SK-N-SH (cell line): ENCODE measurements at regions not wholly inside any gene's neighbourhood (a gene's known extent, or its start where the extent isn't known, plus 50 kb on each side); places are given as distances from the start of the nearest gene placed in this dataset.

Experiments used
- CTCF ChIA-PET: fragments of 300-600, 350-600 bp; formaldehyde crosslinking; extraction: SDS; loops from one replicate; lab custom pipeline; 2021; lab: Yijun Ruan, JAX
- POLR2A ChIA-PET: fragments of 350-600 bp; sonication (Branson Sonifier 250); formaldehyde crosslinking; extraction: SDS; loops from one replicate; lab custom pipeline; 2020; ENCODE audit warnings: antibody characterized with exemption, inconsistent platforms; lab: Yijun Ruan, JAX
- DNase-seq: peaks from one replicate; pipeline ENCODE4 v3.0.0; 2012
- H2AFZ ChIP-seq: fragments of 200-600 bp; sonication (generic); 2 replicates; pipeline ENCODE4 v1.8.1; 2016; ENCODE audit warnings: antibody characterized with exemption, mild to moderate bottlenecking, low read depth
- H3F3A ChIP-seq: fragments of 200-600 bp; sonication (generic); replicated peaks from 2 replicates; pipeline ENCODE3; 2016; ENCODE audit warnings: antibody characterized with exemption, mild to moderate bottlenecking; ENCODE audit not compliant: insufficient read depth
- H3K27ac ChIP-seq, 2 experiments: fragments of 200-500 bp in 1 of 2; fragments of 200-600 bp in 1 of 2; sonication (Bioruptor generic) in 1 of 2; sonication (generic), shearing (Covaris generic) in 1 of 2; 2 replicates each; pipeline versions ENCODE4 v1.5.1 to v1.6.1; 2014 to 2016; ENCODE audit warnings: low read depth in 2 of 2, inconsistent platforms in 1 of 2, low read length in 1 of 2, mild to moderate bottlenecking in 1 of 2, mixed read lengths in 1 of 2
- H3K27me3 ChIP-seq: fragments of 200-600 bp; sonication (generic), shearing (Covaris generic); 2 replicates; pipeline ENCODE4 v1.6.1; 2016; ENCODE audit warnings: mixed run types; ENCODE audit not compliant: insufficient read depth
- H3K36me3 ChIP-seq, 2 experiments: fragments of 200-500 bp in 1 of 2; fragments of 200-600 bp in 1 of 2; sonication (Bioruptor generic) in 1 of 2; sonication (generic) in 1 of 2; replicated peaks in 1 of 2; 2 replicates each; pipeline versions ENCODE3 to v1.5.1; 2014 to 2016; ENCODE audit warnings: low read length in 1 of 2, mild to moderate bottlenecking in 1 of 2; ENCODE audit not compliant: insufficient read depth in 2 of 2, control insufficient read depth in 1 of 2
- H3K4me1 ChIP-seq, 2 experiments: fragments of 200-500 bp in 1 of 2; fragments of 200-600 bp in 1 of 2; sonication (Bioruptor generic) in 1 of 2; sonication (generic), shearing (Covaris generic) in 1 of 2; 2 replicates each; pipeline versions ENCODE4 v1.5.1 to v1.6.1; 2014 to 2016; ENCODE audit warnings: low read depth in 1 of 2, low read length in 1 of 2, mixed run types in 1 of 2; ENCODE audit not compliant: insufficient read depth in 2 of 2, control insufficient read depth in 1 of 2
- H3K4me2 ChIP-seq: fragments of 200-600 bp; sonication (generic), shearing (Covaris generic); 2 replicates; pipeline ENCODE4 v1.6.1; 2017; ENCODE audit warnings: mixed run types
- H3K4me3 ChIP-seq, 2 experiments: fragments of 200-500 bp in 1 of 2; fragments of 200-600 bp in 1 of 2; sonication (Bioruptor generic) in 1 of 2; sonication (generic), shearing (Covaris generic) in 1 of 2; 2 replicates each; pipeline versions ENCODE4 v1.5.1 to v1.8.1; 2014 to 2016; ENCODE audit warnings: low read depth in 2 of 2, inconsistent platforms in 1 of 2, low read length in 1 of 2, mild to moderate bottlenecking in 1 of 2, mixed read lengths in 1 of 2, moderate library complexity in 1 of 2
- H3K79me2 ChIP-seq: fragments of 200-600 bp; sonication (generic); 2 replicates; pipeline ENCODE4 v1.8.1; 2017; ENCODE audit warnings: mild to moderate bottlenecking; ENCODE audit not compliant: insufficient read depth
- H3K9ac ChIP-seq: fragments of 200-600 bp; sonication (generic); 2 replicates; pipeline ENCODE4 v1.6.1; 2017; ENCODE audit warnings: mixed run types
- H3K9me2 ChIP-seq: fragments of 200-600 bp; sonication (generic); 2 replicates; pipeline ENCODE4 v1.6.1; 2017; ENCODE audit warnings: mixed run types
- H3K9me3 ChIP-seq: fragments of 200-600 bp; sonication (generic); 2 replicates; pipeline ENCODE4 v1.6.1; 2017; ENCODE audit warnings: mixed run types, mild to moderate bottlenecking, moderate library complexity
- H4K20me1 ChIP-seq: fragments of 200-600 bp; sonication (generic); 2 replicates; pipeline ENCODE4 v1.6.1; 2017; ENCODE audit warnings: mild to moderate bottlenecking, mixed run types; ENCODE audit not compliant: insufficient read depth
- CHD2 ChIP-seq: fragments of 150-350 bp; IDR thresholded peaks from 2 replicates; pipeline ENCODE4 v1.6.1; 2018; ENCODE audit warnings: low read length; ENCODE audit not compliant: partially characterized antibody
- ELF1 ChIP-seq: IDR thresholded peaks from 2 replicates; pipeline ENCODE4 v1.4.0; 2012
- FOSL2 ChIP-seq: IDR thresholded peaks from 2 replicates; pipeline ENCODE4 v1.4.0; 2012; ENCODE audit warnings: low read depth, mild to moderate bottlenecking, moderate library complexity, borderline replicate concordance
- FOXJ3 ChIP-seq: sonication (generic); formaldehyde crosslinking; IDR thresholded peaks from 2 replicates; pipeline ENCODE4 v1.5.1; 2020; ENCODE audit warnings: mild to moderate bottlenecking, missing genetic modification reagents
- FOXM1 ChIP-seq: IDR thresholded peaks from 2 replicates; pipeline ENCODE4 v1.4.0; 2012; ENCODE audit warnings: low read depth, mild to moderate bottlenecking
- GABPA ChIP-seq: IDR thresholded peaks from 2 replicates; pipeline ENCODE4 v1.4.0; 2012; ENCODE audit warnings: low read depth, mild to moderate bottlenecking
- IRF3 ChIP-seq: fragments of 150-350 bp; IDR thresholded peaks from 2 replicates; pipeline ENCODE4 v1.6.1; 2016; ENCODE audit warnings: mild to moderate bottlenecking, low read depth, low read length
- MAX ChIP-seq: IDR thresholded peaks from 2 replicates; pipeline ENCODE4 v1.4.0; 2012; ENCODE audit warnings: low read depth
- MEF2A ChIP-seq: IDR thresholded peaks from 2 replicates; pipeline ENCODE4 v1.4.0; 2012; ENCODE audit warnings: low read depth, borderline replicate concordance
- NFIC ChIP-seq: IDR thresholded peaks from 2 replicates; pipeline ENCODE4 v1.4.0; 2012; ENCODE audit warnings: borderline replicate concordance
- NRF1 ChIP-seq: IDR thresholded peaks from 2 replicates; pipeline ENCODE4 v1.6.1; 2012; ENCODE audit warnings: low read depth, mild to moderate bottlenecking, low read length
- POLR2AphosphoS5 ChIP-seq: IDR thresholded peaks from 2 replicates; pipeline ENCODE4 v1.6.1; 2012; ENCODE audit warnings: low read depth, low read length
- REST ChIP-seq: IDR thresholded peaks from 2 replicates; pipeline ENCODE4 v1.6.1; 2012; ENCODE audit warnings: mild to moderate bottlenecking, low read depth, low read length, moderate library complexity
- RFX5 ChIP-seq: IDR thresholded peaks from 2 replicates; pipeline ENCODE4 v1.6.1; 2012; ENCODE audit warnings: mild to moderate bottlenecking, improper control_type of control experiment, low read length
- SIN3A ChIP-seq: IDR thresholded peaks from 2 replicates; pipeline ENCODE4 v1.6.1; 2012; ENCODE audit warnings: low read depth, mild to moderate bottlenecking, low read length, moderate library complexity, borderline replicate concordance
- TAF1 ChIP-seq: IDR thresholded peaks from 2 replicates; pipeline ENCODE4 v1.6.1; 2012; ENCODE audit warnings: low read depth, mild to moderate bottlenecking, low read length, moderate library complexity, borderline replicate concordance
- TEAD4 ChIP-seq: IDR thresholded peaks from 2 replicates; pipeline ENCODE4 v1.4.0; 2012; ENCODE audit warnings: mild to moderate bottlenecking, borderline replicate concordance; ENCODE audit not compliant: insufficient read depth
- USF1 ChIP-seq: IDR thresholded peaks from 2 replicates; pipeline ENCODE4 v1.4.0; 2012; ENCODE audit warnings: low read depth, borderline replicate concordance
- YY1 ChIP-seq: IDR thresholded peaks from 2 replicates; pipeline ENCODE4 v1.4.0; 2012; ENCODE audit warnings: low read depth, mild to moderate bottlenecking
- ZBTB33 ChIP-seq: IDR thresholded peaks from 2 replicates; pipeline ENCODE4 v1.4.0; 2012; ENCODE audit warnings: low read depth, borderline replicate concordance
- WGBS: methylation state at CpG from one replicate; pipeline ENCODE4 v1.1.6; 2017; ENCODE audit warnings: low lambda C conversion rate; 5-methylcytosine and 5-hydroxymethylcytosine counted together

GRCh38 chr1:228863776-228864175 is 128.5 kb downstream of the RHOU start:
- H3F3A ChIP-seq = peaks cover 6% of the 10 kb centered on the region
- DNase-seq = peak; percentile 41
- H3K27ac ChIP-seq = no peak overlapping the region
- H3K9me3 ChIP-seq = no peaks in the 10 kb centered on the region
- WGBS = 94% methylated on average over 7 of the region's 7 CpGs
- H3K9me2 ChIP-seq = no peaks in the 10 kb centered on the region
- POLR2A ChIA-PET = no interaction called here
- no peak for TF ChIP-seq YY1
- no peak for TF ChIP-seq GABPA
- no peak for TF ChIP-seq CHD2
- no peak for TF ChIP-seq NFIC
- TF ChIP-seq IRF3 = no peak
- no peak for TF ChIP-seq NRF1
- TF ChIP-seq USF1 = no peak
- no peak for TF ChIP-seq POLR2AphosphoS5
- no peak for TF ChIP-seq FOSL2
- no peak for TF ChIP-seq MAX
- TF ChIP-seq MEF2A = no peak
- TF ChIP-seq FOXM1 = no peak
- TF ChIP-seq TEAD4 = no peak
- no peak for TF ChIP-seq FOXJ3 (CRISPR knock-in tag)
- TF ChIP-seq RFX5 = no peak
- TF ChIP-seq REST = no peak
- no peak for TF ChIP-seq TAF1
- no peak for TF ChIP-seq ZBTB33
- TF ChIP-seq ELF1 = no peak
- no peak for TF ChIP-seq SIN3A
- TF ChIP-seq, all 33 proteins: peak for 0
- Histone ChIP-seq H3K27me3 (no peaks in the 10 kb centered on the region), H3K79me2 (no peaks in the 10 kb centered on the region), H4K20me1 (no peaks in the 10 kb centered on the region), H2AFZ (no peak overlapping the region), H3K4me2 (no peak overlapping the region), H3K36me3 (no peaks in the 10 kb centered on the region), H3K4me1 (peaks cover 13 to 71% of the 10 kb centered on the region in 2 experiments), H3K4me3 (no peak overlapping the region), H3K9ac (no peak overlapping the region)
- CTCF ChIA-PET = interaction anchor here (1.1 to 4.7 kb wide), 4 partner anchors 128 to 364 kb away, joined by 3 to 23 read pairs (median 4); partner anchors contain the start of gene RHOU
